ENCODE measurements at regions not wholly inside any gene's neighbourhood (a gene's known extent, or its start where the extent isn't known, plus 50 kb on each side); places are given as distances from the start of the nearest gene placed in this dataset.

GRCh38 chr1:234674218-234674815, 64.3 kb upstream of the IRF2BP2 start:
- no peaks in the 10 kb centered on the region for H3K27me3 ChIP-seq
- H3K4me3 ChIP-seq = no peak overlapping the region
- H3K36me3 ChIP-seq = no peaks in the 10 kb centered on the region
- peaks cover 12% of the 10 kb centered on the region for H3K4me1 ChIP-seq
- no peak overlapping the region for H3K27ac ChIP-seq
- ATAC-seq = no peak
- no peaks in the 10 kb centered on the region for H3K9me3 ChIP-seq
- DNase-seq = no peak
- no peak for TF ChIP-seq CTCF (IDR thresholded peaks at IDR 0.05)
- intact Hi-C loops (cut with DNase I) = no loop called here

- intact Hi-C loops (cut with DNase I) = no loop called here
- peak; percentile 77 for ATAC-seq
- no peak for DNase-seq
- Histone ChIP-seq H3K9me3 (no peaks in the 10 kb centered on the region), H3K27me3 (no peaks in the 10 kb centered on the region), H3K4me1 (peaks cover 12% of the 10 kb centered on the region), H3K36me3 (no peaks in the 10 kb centered on the region), H3K27ac (peak overlapping the region; percentile 60), H3K4me3 (no peak overlapping the region)
- no peak for TF ChIP-seq CTCF (IDR thresholded peaks at IDR 0.05)
These were observed 62.6 kb upstream of the IRF2BP2 start for GRCh38 chr1:234672349-234673135.

GRCh38 chr1:234670967-234671626, 61.1 kb upstream of the IRF2BP2 start:
- Histone ChIP-seq H3K27ac (peak overlapping the region; percentile 78), H3K27me3 (no peaks in the 10 kb centered on the region), H3K9me3 (no peaks in the 10 kb centered on the region), H3K4me1 (peaks cover 6% of the 10 kb centered on the region), H3K4me3 (no peak overlapping the region), H3K36me3 (no peaks in the 10 kb centered on the region)
- ATAC-seq (peak; percentile 64), DNase-seq (no peak)
- TF ChIP-seq CTCF (IDR thresholded peaks at IDR 0.05) = no peak
- intact Hi-C loops (cut with DNase I) = no loop called here

- intact Hi-C loops (cut with DNase I) = no loop called here
- H3K36me3 ChIP-seq = no peaks in the 10 kb centered on the region
- no peak overlapping the region for H3K27ac ChIP-seq
- H3K4me1 ChIP-seq = no peaks in the 10 kb centered on the region
- no peak overlapping the region for H3K4me3 ChIP-seq
- no peak for TF ChIP-seq CTCF (IDR thresholded peaks at IDR 0.05)
- H3K27me3 ChIP-seq = no peaks in the 10 kb centered on the region
- no peaks in the 10 kb centered on the region for H3K9me3 ChIP-seq
- DNase-seq = no peak
- ATAC-seq = no peak
These were observed 59.5 kb upstream of the IRF2BP2 start for GRCh38 chr1:234669499-234669898.

- intact Hi-C loops (cut with DNase I) = no loop called here
These were observed 58.6 kb upstream of the IRF2BP2 start for GRCh38 chr1:234668577-234668955.

More at GRCh38 chr1:234668577-234668955, 58.6 kb upstream of the IRF2BP2 start:
- Histone ChIP-seq H3K36me3 (no peaks in the 10 kb centered on the region), H3K4me1 (no peaks in the 10 kb centered on the region), H3K4me3 (no peak overlapping the region), H3K27ac (no peak overlapping the region), H3K9me3 (no peaks in the 10 kb centered on the region), H3K27me3 (no peaks in the 10 kb centered on the region)
- TF ChIP-seq CTCF (IDR thresholded peaks at IDR 0.05) = no peak
- DNase-seq (no peak), ATAC-seq (no peak)
